ENCODE measurements at regions not wholly inside any gene's neighbourhood (a gene's known extent, or its start where the extent isn't known, plus 50 kb on each side); places are given as distances from the start of the nearest gene placed in this dataset.

DNA sequence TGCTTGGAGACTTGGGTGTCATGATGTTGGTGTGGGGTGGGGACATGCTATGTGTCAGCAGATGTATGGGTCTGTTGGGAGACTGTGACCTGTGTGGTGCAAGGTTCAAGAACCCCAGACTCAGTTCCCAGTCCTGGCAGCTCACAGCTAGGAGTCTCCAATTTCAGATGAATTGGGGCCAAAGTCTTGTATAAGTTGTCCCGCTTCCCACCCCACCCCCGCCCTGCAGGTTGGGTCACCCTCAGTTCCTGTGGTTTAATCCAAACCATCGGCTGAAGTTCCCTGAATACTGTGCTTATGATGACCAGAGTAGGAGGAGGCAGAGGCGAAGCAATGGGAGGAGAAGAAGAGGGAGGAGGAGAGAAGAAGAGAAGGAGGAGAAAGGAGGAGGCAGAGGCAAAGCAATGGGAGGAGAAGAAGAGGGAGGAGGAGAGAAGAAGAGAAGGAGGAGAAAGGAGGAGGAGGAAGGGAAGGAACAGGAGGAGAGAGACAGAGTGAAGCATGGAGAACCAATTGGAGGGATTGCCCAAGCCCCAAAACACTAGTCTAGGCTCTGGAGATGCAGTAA is 112.6 kb downstream of the EFNB1 start:
- TF ChIP-seq MAZ (IDR thresholded peaks at IDR 0.05; ENCODE audit: borderline replicate concordance, low read depth, low read length), result no peak
- TF ChIP-seq RAD21 (IDR thresholded peaks at IDR 0.05; ENCODE audit: low read length), result no peak
- TF ChIP-seq MXI1 (IDR thresholded peaks at IDR 0.05; ENCODE audit: borderline replicate concordance, low read depth, low read length), result no peak
- TF ChIP-seq, protein P1, sequence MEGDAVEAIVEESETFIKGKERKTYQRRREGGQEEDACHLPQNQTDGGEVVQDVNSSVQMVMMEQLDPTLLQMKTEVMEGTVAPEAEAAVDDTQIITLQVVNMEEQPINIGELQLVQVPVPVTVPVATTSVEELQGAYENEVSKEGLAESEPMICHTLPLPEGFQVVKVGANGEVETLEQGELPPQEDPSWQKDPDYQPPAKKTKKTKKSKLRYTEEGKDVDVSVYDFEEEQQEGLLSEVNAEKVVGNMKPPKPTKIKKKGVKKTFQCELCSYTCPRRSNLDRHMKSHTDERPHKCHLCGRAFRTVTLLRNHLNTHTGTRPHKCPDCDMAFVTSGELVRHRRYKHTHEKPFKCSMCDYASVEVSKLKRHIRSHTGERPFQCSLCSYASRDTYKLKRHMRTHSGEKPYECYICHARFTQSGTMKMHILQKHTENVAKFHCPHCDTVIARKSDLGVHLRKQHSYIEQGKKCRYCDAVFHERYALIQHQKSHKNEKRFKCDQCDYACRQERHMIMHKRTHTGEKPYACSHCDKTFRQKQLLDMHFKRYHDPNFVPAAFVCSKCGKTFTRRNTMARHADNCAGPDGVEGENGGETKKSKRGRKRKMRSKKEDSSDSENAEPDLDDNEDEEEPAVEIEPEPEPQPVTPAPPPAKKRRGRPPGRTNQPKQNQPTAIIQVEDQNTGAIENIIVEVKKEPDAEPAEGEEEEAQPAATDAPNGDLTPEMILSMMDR (conservative IDR thresholded peaks at IDR 0.05; ENCODE audit: low read depth, low read length), result no peak
- TF ChIP-seq POLR2A (IDR thresholded peaks at IDR 0.05; ENCODE audit: low read depth, low read length), result no peak
- TF ChIP-seq, protein P2, sequence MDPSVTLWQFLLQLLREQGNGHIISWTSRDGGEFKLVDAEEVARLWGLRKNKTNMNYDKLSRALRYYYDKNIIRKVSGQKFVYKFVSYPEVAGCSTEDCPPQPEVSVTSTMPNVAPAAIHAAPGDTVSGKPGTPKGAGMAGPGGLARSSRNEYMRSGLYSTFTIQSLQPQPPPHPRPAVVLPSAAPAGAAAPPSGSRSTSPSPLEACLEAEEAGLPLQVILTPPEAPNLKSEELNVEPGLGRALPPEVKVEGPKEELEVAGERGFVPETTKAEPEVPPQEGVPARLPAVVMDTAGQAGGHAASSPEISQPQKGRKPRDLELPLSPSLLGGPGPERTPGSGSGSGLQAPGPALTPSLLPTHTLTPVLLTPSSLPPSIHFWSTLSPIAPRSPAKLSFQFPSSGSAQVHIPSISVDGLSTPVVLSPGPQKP (IDR thresholded peaks at IDR 0.05; ENCODE audit: borderline replicate concordance, low read depth, low read length), result no peak
- TF ChIP-seq BHLHE40 (IDR thresholded peaks at IDR 0.05; ENCODE audit: low read depth, low read length), result no peak
- no peak for TF ChIP-seq MAFK (IDR thresholded peaks at IDR 0.05; ENCODE audit: low read depth, low read length)

All from IMR-90 (cell line).